Right cardiac atrium (tissue), 5 donors: ENCODE measurements at regions not wholly inside any gene's neighbourhood (a gene's known extent, or its start where the extent isn't known, plus 50 kb on each side); places are given as distances from the start of the nearest gene placed in this dataset.

Experiments used
- ATAC-seq, 2 donors: fragments of 200-7000 bp; cut with Tn5 transposase; one replicate each; pipeline versions ENCODE4 v1.8.0 to v1.9.1; 2020; ENCODE audit warnings: moderate library complexity in 2 of 2, mild to moderate bottlenecking in 1 of 2
- DNase-seq, 3 donors: peaks; one replicate each; pipeline ENCODE4 v3.0.0-alpha.2; 2020
- H3K27ac ChIP-seq: one replicate; pipeline ENCODE4 v1.5.1; 2013; ENCODE audit warnings: mild to moderate bottlenecking, low read length, control low read depth, moderate library complexity
- H3K27me3 ChIP-seq: one replicate; pipeline ENCODE4 v1.6.1; 2013; ENCODE audit not compliant: control insufficient read depth, insufficient read depth
- H3K4me1 ChIP-seq: one replicate; pipeline ENCODE4 v1.6.1; 2013; ENCODE audit warnings: low read length; ENCODE audit not compliant: control insufficient read depth, insufficient read depth
- H3K4me3 ChIP-seq: one replicate; pipeline ENCODE4 v1.5.1; 2013; ENCODE audit warnings: low read length, control low read depth
- H3K9me3 ChIP-seq: one replicate; pipeline ENCODE4 v1.6.1; 2013; ENCODE audit warnings: low read length; ENCODE audit not compliant: control insufficient read depth
- WGBS: extraction: QIAGEN DNeasy Blood & Tissue Kit; methylation state at CpG from one replicate; pipeline ENCODE4 v1.1.7; 2013; 5-methylcytosine and 5-hydroxymethylcytosine counted together
- intact Hi-C, 4 donors: fragments of 100-400 bp; cut with DNase I; formaldehyde crosslinking; loops; one replicate each; pipeline versions ENCODE4 v1.11.0 to v1.14.0; 2022 to 2023
- donor health status: healthy with polysubstance abuse.
- donor health status: DM: no; HTN: yes; CAD: no.
- donor health status: DM: no; HTN: no; CAD: no.
- donor health status: DM: no; HTN: yes; CAD: no; lungs with severe emphysema.
- donor health status: DM: yes; HTN: yes; CAD: no.

DNA sequence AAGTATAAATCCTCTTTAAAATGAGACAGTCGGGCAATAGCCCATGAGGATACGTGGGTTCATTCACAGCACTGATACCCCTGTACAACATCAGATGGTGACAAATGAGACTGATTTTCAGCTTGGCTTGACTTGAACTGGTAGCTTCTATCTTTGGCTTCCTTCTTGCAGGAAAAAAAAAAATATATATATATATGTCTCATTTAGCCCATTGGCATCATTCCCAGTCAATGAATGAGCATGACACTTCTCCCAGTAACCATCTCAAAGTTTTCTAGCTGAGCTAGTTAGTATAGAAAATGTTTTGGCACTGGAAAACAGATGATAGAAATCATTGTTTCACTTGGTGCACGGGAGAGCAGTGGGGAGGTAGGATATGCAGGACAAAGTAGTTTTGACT is 222.5 kb upstream of the TAS2R1 start:
- intact Hi-C loops, result no loop called here
- H3K27ac ChIP-seq, result no peak overlapping the region
- H3K9me3 ChIP-seq, result peaks cover 5% of the 10 kb centered on the region
- DNase-seq (no peak), ATAC-seq (no peak)
- H3K4me1 ChIP-seq, result no peaks in the 10 kb centered on the region
- no peak overlapping the region for H3K4me3 ChIP-seq
- 72% methylated on average over 3 of the region's 3 CpGs for WGBS
- no peaks in the 10 kb centered on the region for H3K27me3 ChIP-seq

DNA sequence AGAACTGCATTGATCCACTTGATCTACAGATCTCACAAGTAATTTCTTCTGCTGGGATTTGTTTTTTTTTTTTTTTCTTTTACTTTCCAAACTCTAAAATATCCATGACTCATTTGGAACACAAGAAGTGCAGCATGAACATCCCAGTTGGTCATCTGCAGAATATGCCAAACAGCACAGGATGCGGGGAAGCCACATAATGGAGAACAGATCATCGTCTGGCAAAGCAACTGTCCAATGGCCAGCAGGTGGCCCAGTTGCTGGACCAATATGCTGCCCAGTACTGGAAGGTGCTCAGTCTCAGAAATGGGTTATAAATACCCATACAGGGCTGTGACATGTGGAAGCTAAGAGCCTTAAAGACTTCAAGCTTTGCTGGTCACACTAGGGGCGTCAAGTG is 221.3 kb upstream of the TAS2R1 start:
- ATAC-seq, result no peak
- no peak overlapping the region for H3K27ac ChIP-seq
- WGBS, result 58% methylated on average over 3 of the region's 3 CpGs
- H3K4me1 ChIP-seq, result no peaks in the 10 kb centered on the region
- intact Hi-C loops, result no loop called here
- DNase-seq, result no peak
- no peak overlapping the region for H3K4me3 ChIP-seq
- no peaks in the 10 kb centered on the region for H3K27me3 ChIP-seq
- peaks cover 7% of the 10 kb centered on the region for H3K9me3 ChIP-seq

DNA sequence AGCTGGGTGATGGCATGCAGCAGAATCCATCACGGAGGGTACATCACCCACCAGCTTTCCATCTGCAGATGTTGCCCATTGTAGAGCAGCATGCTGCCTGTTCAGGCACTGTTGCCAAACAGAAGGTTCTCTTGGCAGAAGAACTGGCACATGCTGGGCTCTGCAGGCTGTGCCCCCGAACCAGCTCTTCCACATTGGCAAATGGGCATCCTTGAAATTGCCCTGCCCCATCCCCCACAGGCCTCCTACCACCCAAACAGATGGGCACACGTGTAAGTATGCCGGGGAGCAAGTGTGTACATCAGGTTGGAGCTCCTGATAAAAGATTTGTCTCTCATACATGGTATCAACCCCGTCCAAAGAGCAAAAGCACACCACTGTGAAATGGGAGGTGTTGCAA is 220.3 kb upstream of the TAS2R1 start:
- Histone ChIP-seq H3K4me1 (no peaks in the 10 kb centered on the region), H3K27ac (no peak overlapping the region), H3K27me3 (no peaks in the 10 kb centered on the region), H3K9me3 (peaks cover 7% of the 10 kb centered on the region), H3K4me3 (no peak overlapping the region)
- no peak for DNase-seq
- ATAC-seq, result no peak
- WGBS, result 83% methylated on average over 5 of the region's 5 CpGs
- intact Hi-C loops, result no loop called here

DNA sequence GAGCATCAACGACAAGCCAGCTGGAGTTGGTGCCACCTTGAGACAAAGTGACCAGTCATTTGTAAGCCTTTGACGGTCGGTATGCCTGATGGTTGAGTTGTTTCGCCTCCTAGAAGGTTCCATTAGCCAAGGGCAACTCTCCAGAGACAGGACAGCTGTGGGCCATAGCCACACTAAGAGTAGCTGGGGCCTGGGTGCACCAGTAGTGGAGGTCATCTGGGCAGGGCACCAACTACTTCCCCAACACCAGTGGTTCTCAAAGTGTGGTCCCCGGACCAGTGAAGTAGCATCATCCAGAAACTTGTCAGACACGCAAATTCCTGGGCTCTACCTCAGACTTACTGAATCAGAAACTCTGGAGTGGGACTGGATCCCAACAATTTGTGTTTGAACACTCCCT is 217.5 kb upstream of the TAS2R1 start:
- ATAC-seq (no peak), DNase-seq (no peak)
- intact Hi-C loops, result no loop called here
- Histone ChIP-seq H3K4me1 (no peaks in the 10 kb centered on the region), H3K4me3 (no peak overlapping the region), H3K27ac (no peak overlapping the region), H3K27me3 (no peaks in the 10 kb centered on the region), H3K9me3 (peaks cover 7% of the 10 kb centered on the region)
- WGBS, result 88% methylated on average over 6 of the region's 6 CpGs

DNA sequence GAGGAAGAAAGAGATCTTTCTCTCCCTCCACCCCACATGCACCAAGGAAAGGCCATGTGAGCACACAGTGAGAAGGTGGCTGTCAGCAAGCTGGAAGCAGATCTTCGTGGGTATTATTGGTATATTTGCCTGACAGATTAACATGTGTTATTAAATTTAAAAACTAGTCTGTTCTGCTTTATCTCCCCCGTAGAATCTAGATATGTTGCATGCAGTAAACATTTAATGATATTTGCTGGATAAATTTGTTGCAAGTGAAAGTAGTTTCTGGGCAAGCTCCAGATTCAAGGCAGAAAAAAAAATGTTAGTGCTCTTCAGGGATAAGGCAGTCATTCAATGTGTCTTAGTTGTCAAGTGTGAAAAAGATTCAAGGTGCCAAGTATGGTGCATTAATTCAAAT is 215.0 kb upstream of the TAS2R1 start:
- Histone ChIP-seq H3K9me3 (peaks cover 9% of the 10 kb centered on the region), H3K27me3 (no peaks in the 10 kb centered on the region), H3K4me3 (no peak overlapping the region), H3K27ac (no peak overlapping the region), H3K4me1 (no peaks in the 10 kb centered on the region)
- DNase-seq (no peak), ATAC-seq (no peak)
- WGBS, result 63% methylated on average over 2 of the region's 2 CpGs
- intact Hi-C loops, result no loop called here

DNA sequence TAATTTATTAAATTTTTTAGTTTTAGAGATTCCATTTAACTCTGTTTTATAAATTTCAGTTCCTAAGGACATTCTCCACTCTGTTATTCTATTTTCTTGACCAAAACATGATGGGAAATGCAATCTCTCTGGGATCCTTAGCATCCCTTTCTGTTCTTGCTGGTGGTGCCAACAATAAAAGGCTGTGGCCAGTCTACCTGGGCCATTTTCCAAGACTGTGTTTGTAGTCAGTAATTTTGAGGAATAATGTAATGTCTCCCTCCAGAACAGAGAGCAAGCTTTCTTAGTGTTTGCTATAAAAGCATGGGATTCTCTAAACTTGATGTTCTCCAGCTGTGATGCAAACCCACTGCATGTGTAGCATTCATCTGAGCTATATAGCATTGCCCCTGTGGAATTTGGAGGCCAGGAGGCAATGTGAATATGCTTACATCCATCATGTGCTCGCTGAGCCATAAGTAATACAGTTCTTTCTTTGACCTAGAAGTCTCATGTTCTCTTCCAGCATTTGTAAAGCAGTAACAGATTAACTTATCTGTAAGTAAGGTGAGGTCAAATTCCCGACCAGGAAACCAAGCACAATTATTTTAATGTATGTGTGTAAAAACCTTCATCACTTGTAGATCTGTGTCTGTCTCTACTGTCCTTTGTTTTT is 211.5 kb upstream of the TAS2R1 start:
- H3K4me3 ChIP-seq, result no peak overlapping the region
- 72% methylated on average over 2 of the region's 2 CpGs for whole genome bisulfite sequencing
- H3K4me1 ChIP-seq, result no peaks in the 10 kb centered on the region
- H3K9me3 ChIP-seq, result peaks cover 1% of the 10 kb centered on the region
- intact Hi-C loops, result no loop called here
- no peak overlapping the region for H3K27ac ChIP-seq
- DNase-seq (no peak), ATAC-seq (no peak)
- H3K27me3 ChIP-seq, result no peaks in the 10 kb centered on the region

DNA sequence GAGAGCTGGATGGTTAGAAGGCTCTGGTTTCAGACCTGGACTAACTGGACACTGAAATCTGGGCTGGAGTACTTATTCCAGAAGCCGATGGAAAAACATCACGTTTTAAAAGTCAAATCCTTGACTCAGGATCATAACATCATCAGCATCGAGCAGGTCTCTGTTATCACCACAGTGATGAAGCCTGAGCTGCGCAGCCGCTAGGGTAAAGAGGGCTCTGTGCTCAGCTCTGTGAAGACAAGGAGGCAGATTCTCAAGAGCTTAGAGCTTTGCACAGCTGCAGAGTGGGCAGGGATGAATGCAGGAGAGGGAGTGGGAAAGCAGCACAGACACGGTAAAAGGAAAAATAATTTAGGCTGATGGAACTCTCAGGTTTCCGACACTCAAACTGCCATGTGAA is 208.8 kb upstream of the TAS2R1 start:
- Histone ChIP-seq H3K27ac (no peak overlapping the region), H3K9me3 (peaks cover 1% of the 10 kb centered on the region), H3K4me3 (no peak overlapping the region), H3K4me1 (no peaks in the 10 kb centered on the region), H3K27me3 (no peaks in the 10 kb centered on the region)
- DNase-seq, result no peak
- intact Hi-C loops, result no loop called here
- 43% methylated on average over 7 of the region's 7 CpGs for WGBS
- ATAC-seq, result no peak

DNA sequence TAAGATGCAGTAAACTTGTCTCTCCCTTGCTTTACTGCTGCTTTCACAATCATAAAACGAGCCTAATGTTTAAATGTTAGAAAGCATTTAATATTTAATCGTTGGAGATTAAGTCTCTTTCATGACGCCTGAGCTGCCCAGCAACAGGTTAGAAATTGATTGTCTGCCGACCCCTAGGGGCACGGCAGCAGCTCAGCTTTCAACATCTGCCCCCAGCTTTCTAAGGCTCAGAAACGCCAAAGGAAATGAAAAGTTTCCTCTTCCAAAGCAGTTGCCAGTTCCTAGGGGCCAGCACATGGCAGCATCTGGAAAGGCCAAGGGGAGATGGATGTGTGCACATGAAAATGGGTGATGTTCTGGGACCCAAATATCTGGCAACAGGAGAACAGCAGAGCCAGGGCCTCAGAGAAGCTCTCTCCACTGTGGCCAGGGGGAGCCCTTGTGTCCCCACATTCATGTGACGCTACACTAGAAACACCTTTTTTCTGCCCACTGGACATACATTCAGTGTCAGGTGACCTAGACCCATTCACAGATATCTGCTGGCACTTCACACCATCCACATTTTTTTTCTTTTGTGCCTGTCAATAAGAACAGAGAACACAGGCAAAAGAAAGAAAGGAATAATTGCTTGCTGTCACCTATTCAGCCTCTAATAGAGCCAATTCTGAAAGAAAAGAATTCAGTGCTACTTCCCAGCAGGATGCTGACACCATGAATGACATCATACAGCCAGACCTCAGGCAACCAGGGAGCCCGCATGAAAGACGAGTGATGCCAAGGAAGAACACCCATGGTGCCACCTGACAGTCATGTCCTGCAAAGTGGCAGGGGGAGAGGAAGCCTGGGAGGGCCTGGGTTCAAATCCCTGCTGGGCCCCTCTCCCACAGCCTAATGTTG is 205.0 kb upstream of the TAS2R1 start:
- WGBS, result 36% methylated on average over 9 of the region's 9 CpGs
- no peaks in the 10 kb centered on the region for H3K9me3 ChIP-seq
- DNase-seq (no peak), ATAC-seq (no peak)
- H3K4me1 ChIP-seq, result no peaks in the 10 kb centered on the region
- intact Hi-C loops, result no loop called here
- H3K27me3 ChIP-seq, result no peaks in the 10 kb centered on the region
- H3K27ac ChIP-seq, result no peak overlapping the region
- no peak overlapping the region for H3K4me3 ChIP-seq

DNA sequence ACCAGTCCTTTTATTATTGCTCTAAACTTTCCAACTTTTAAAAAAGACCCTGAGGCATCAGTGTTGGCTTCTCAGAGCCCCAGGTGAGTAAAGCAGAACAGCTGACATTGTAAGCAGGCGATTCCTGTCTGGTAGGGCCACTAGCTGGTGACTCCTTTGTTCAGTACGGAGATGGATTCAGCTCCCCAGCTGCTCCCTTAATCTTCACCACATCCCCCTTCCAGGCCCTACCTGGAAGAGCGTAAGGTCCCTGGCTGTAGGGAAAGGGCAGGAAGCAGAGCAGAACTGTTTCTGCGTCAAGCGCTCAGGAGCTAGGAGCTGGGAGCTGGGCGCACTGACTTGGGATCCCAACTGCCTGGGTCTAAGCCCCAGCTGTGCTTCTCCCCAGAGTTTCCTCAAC is 203.7 kb upstream of the TAS2R1 start:
- intact Hi-C loops, result no loop called here
- DNase-seq, result no peak
- WGBS, result 81% methylated on average over 6 of the region's 6 CpGs

DNA sequence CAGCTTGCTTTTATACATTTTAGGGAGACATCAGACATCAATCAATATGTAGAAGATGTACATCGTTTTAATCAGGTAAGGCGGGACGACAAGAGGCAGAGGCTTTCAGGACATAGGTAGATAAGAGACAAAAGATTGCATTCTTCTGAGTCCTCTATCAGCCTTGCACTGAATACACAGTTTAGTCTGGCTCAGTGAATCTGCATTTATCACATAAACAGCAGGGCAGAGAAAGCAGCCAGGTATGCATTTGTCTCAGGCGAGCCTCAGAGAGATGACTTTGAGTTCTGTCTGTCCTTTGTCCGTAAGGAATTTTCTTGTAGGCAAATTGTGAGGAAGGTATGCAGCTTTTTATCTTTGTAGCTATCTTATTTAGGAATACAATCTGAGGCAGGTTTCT is 202.8 kb upstream of the TAS2R1 start:
- Histone ChIP-seq H3K27me3 (no peaks in the 10 kb centered on the region), H3K4me3 (no peak overlapping the region), H3K4me1 (no peaks in the 10 kb centered on the region), H3K9me3 (no peaks in the 10 kb centered on the region), H3K27ac (no peak overlapping the region)
- intact Hi-C loops, result no loop called here
- ATAC-seq (no peak), DNase-seq (no peak)
- 73% methylated on average over 5 of the region's 5 CpGs for WGBS

More for the DNA sequence above, 203.7 kb upstream of the TAS2R1 start:
- no peaks in the 10 kb centered on the region for H3K9me3 ChIP-seq
- H3K4me3 ChIP-seq, result no peak overlapping the region
- ATAC-seq, result no peak
- H3K27ac ChIP-seq, result no peak overlapping the region
- H3K4me1 ChIP-seq, result no peaks in the 10 kb centered on the region
- H3K27me3 ChIP-seq, result no peaks in the 10 kb centered on the region

DNA sequence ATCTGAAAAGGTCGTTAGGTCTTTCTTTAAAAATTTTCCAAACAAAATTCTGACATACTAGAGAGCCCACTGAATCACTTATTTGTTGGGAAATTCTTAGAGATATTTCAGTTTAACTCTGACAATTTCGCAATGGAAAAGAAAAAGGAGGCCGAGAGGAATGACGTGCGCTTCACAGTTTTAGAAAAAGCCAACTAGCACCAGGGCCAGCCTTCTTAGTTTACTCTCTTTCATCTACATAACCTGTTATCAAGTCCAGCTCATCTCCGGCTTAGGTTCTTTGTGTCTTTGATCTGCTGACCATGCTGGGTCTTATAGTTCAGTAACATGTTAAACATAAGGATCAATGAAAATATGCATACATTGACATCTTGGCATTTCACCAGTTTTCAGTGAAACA is 201.7 kb upstream of the TAS2R1 start:
- no peak for ATAC-seq
- no peak for DNase-seq
- no peak overlapping the region for H3K27ac ChIP-seq
- 83% methylated on average over 6 of the region's 6 CpGs for WGBS
- intact Hi-C loops, result no loop called here
- no peaks in the 10 kb centered on the region for H3K4me1 ChIP-seq
- no peak overlapping the region for H3K4me3 ChIP-seq
- H3K27me3 ChIP-seq, result no peaks in the 10 kb centered on the region
- peaks cover 2% of the 10 kb centered on the region for H3K9me3 ChIP-seq
